ENCODE measurements at regions not wholly inside any gene's neighbourhood (a gene's known extent, or its start where the extent isn't known, plus 50 kb on each side); places are given as distances from the start of the nearest gene placed in this dataset.

GRCh38 chr15:69996321-69997160 lies 101.2 kb downstream of the TLE3 start:
- DNase-seq = no peak

GRCh38 chr15:69997161-69997485 lies 100.6 kb downstream of the TLE3 start:
- DNase-seq = no peak

Data from fibroblast of skin of scalp (primary cell).